HFF-Myc (cell line): ENCODE measurements at regions not wholly inside any gene's neighbourhood (a gene's known extent, or its start where the extent isn't known, plus 50 kb on each side); places are given as distances from the start of the nearest gene placed in this dataset.

Experiments
- DNase-seq: peaks from one replicate; pipeline ENCODE4 v3.0.0-alpha.2; 2011; ENCODE audit warnings: low read depth; ENCODE audit errors: extremely low read depth
- H3K4me3 ChIP-seq: replicated peaks from 2 replicates; pipeline ENCODE4 v1.5.1; 2011; ENCODE audit warnings: low read depth, mild to moderate bottlenecking, control low read depth, low read length
- TF ChIP-seq, protein P1 (sequence below): IDR thresholded peaks from 2 replicates; pipeline ENCODE4 v1.5.1; 2012; ENCODE audit warnings: mild to moderate bottlenecking, low read depth, low read length, control low read depth; ENCODE audit errors: missing control alignments

DNA sequence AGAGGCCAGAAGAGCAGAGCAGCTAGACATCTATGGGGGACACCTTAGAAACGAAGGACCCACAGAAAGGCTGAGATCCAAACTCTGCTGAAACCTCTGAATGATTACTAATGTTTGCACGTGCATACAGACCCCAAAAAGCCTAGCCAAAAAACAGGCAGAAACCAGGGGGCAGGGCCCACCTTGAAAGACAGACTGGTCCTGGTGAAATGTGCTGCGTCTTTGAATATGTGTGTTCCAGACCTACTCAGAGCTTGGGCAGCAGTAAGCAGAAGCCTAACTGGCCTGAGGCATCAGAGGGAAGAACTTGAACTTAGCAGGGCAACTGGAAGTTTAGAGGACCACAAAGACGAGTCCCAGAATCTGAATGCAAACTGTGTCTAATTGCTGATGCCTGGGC lies 251.8 kb downstream of the TEX36 start:
- no peak overlapping the region for H3K4me3 ChIP-seq
- DNase-seq: no peak
- TF ChIP-seq, protein P1, sequence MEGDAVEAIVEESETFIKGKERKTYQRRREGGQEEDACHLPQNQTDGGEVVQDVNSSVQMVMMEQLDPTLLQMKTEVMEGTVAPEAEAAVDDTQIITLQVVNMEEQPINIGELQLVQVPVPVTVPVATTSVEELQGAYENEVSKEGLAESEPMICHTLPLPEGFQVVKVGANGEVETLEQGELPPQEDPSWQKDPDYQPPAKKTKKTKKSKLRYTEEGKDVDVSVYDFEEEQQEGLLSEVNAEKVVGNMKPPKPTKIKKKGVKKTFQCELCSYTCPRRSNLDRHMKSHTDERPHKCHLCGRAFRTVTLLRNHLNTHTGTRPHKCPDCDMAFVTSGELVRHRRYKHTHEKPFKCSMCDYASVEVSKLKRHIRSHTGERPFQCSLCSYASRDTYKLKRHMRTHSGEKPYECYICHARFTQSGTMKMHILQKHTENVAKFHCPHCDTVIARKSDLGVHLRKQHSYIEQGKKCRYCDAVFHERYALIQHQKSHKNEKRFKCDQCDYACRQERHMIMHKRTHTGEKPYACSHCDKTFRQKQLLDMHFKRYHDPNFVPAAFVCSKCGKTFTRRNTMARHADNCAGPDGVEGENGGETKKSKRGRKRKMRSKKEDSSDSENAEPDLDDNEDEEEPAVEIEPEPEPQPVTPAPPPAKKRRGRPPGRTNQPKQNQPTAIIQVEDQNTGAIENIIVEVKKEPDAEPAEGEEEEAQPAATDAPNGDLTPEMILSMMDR: no peak

DNA sequence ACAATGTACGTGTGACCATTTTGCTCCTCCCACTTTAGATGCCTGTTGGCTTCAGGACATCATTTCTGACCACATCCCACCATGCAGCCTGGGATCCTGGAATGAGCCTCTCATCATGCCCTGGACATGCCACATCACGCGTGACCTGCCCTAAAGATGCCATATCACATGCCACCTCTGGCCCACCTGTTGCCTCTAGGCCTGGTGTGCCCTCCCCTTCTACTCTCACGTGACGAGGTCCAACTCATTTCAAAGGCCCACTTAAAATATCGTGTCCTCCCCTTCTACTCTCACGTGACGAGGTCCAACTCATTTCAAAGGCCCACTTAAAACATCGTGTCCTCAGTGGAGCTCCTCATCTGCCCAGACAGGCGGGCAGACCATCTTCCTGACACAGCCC lies 254.9 kb downstream of the TEX36 start:
- TF ChIP-seq, protein P1: no peak
- DNase-seq: no peak
- no peak overlapping the region for H3K4me3 ChIP-seq

DNA sequence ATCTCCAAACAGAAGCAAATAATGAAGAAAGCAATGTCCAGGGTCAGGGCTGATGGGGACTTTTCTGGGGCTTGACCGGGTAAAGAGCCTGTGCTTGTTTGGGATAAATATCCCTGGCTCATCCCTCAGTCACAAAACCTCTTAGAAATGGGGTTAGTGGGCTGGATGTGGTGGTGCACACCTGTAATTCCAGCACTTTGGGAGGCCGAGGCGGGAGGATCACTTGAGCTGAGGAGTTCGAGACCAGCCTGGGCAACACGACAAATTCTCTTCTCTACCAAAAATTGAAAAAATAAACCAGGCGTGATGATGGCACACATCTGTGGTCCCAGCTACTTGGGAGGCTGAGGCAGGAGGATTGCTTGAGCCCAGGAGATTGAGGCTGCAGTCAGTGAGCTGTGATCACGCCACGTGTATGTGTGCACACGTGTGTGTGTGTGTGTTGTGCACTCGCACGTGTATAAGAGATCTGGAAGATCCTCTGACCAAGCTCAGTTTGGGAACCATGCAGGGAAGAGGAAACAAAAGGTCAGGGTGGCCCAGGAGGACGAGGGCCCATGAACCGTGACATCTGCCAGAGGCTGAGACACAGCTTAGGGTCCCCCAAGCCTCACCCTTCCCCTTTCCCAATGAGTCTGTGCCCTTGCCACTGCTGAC lies 258.6 kb downstream of the TEX36 start:
- DNase-seq: no peak
- TF ChIP-seq, protein P1: no peak
- H3K4me3 ChIP-seq: no peak overlapping the region

DNA sequence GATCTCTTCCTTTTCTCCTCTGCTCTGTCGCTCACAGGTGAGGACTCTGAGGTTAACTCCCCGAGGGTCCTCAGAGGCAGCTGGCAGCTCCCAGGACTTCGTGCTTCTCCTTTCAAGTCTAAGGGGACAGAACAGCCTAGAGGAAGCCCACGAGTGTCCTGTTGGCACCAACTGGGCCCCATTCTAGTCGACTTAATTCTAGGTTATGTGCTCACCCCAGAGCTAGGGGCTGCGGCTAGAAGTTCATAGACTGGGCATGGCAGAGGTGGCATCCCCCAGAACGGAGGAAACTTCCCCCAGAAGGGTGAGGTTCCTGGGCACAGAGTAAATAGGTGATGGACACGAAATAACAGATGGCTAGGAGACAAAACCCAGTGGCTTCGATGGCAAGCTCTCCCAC lies 259.4 kb downstream of the TEX36 start:
- no peak for DNase-seq
- TF ChIP-seq, protein P1: no peak
- no peak overlapping the region for H3K4me3 ChIP-seq

DNA sequence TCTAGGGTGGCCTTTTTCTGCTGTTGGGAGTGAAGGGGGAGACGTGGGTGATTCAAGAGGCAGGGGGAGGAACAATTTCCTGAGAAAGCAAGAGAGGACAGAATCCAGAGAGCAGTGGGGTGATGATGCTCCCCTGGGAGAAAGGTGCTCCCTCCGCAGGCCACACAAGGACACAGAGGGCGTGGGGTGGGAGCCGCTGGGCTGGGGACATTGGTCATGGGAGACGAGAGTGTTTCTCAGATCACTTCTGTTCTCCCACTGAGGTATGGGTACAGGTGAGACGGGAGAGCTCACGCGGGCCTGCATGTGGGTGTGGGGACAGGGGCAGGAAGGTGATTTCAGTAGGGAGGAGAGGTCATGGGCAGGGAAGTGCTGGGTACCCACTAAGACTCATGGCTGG lies 259.5 kb upstream of the CTBP2 start:
- DNase-seq: no peak
- H3K4me3 ChIP-seq: no peak overlapping the region
- TF ChIP-seq, protein P1: no peak

DNA sequence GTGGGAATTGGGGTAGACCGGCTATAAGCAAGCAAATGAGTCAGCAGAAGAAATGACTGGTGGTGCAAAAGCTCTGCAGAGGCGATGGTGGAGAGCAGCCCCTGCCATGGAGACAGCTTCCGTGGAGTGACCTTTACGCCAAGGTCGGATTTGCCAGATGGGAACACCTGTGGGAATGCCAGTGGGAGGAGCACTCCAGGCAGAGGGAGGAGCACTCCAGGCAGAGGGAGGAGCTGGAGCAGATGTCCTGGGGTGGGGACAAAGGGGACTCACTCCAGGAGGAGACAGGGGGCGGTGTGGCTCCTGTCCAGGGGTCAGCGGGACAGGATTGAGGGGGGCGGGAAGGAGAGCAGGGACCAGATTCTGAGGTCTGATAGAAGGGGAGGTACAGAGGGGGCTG lies 258.8 kb upstream of the CTBP2 start:
- no peak for DNase-seq
- TF ChIP-seq, protein P1: no peak
- H3K4me3 ChIP-seq: no peak overlapping the region

DNA sequence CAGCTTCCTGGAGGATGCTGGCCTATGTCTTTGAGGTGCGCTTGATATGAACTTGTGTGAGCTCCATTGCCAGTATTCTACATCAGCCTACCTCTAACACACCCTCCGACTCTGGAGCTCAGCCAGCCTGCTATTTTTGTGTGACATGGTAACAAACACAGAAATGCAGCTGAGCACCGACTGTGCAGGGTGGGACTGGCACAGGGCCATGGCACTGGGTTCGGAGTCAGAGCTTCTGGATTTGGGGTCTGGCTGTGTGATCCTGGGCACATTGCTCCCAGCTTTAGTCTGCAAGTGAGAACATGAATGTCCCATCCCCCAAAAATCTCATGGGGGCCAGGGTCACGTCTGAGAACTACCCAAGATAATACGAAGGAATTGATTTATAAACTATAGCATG lies 257.2 kb upstream of the CTBP2 start:
- no peak for DNase-seq
- H3K4me3 ChIP-seq: no peak overlapping the region
- TF ChIP-seq, protein P1: no peak
